NCI-H2171 treated with DMSO at 0.1 percent for 48 hours (cell line): ENCODE measurements at regions not wholly inside any gene's neighbourhood (a gene's known extent, or its start where the extent isn't known, plus 50 kb on each side); places are given as distances from the start of the nearest gene placed in this dataset.

ENCODE experiments used
- DNase-seq: peaks from one replicate; lab custom pipeline; 2025; lab: John Stamatoyannopoulos, UW

DNA sequence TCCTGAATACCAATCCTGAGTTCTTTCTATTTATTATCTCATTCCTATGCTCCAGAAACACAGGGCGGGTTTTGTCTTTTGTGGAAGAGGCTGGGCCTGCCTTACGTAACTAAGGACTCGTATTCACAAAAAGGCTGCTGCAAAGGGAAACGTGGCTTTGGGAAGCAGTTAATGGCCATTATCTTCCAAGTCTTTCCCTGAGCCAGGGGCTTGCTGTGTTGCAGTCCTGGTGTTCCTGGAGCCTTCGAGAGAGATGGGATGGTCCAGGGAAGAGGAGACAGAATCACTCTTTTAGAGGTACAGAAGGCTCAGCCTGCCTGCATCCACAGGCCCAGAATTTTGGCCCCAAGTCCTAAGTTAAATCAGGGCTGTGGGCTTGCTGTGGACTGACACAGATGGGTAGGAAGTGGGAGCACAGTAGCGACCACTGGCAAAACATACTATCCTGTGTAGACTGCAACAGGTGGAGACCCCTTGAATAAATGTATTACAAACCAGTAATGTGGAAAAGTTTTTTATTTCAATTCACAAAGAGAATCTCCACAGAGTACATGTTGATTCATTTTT lies 139.4 kb upstream of the ST6GAL2 start:
- no peak for DNase-seq

DNA sequence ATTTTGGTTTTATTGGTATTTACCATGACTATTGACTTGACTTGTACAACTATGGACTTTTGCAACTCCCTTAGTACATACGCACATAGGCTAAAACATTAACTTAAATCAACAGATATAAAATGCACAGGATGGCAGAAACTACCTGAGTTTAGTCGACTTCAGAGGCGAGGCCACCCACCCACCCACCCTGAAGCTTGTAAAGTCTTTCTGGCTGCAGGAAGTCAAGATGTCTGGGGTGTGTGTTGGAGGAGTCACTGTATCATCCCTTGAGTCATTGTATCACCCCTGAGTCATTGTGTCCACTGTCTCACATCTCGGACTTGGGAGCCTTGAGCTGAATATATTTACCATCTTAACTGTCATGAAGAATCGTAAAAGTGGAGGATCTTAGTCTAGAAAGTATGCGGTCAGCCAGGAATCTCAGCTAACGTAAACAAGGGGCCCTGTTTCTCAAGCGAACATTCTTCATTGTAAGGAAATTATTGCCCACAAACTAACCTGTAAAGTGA lies 140.0 kb upstream of the ST6GAL2 start:
- DNase-seq = no peak

DNA sequence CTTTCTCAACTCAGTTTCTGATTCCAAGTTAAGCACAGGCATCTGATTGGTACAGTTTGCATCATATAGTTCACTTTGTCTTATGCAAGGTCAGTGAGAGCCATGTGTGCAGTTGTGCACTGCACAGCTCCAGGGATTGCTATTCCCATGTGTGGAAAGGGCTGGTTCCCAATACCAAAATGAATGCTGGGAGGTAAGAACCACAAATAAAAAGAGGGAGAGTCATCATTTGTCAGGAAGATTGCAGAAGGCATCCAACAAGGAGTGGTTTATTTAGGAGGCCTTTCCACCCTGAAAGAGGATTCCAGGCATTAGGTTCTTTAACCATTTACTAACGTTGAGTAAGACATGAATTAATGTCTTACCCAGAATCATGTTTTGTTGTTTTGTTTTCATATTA lies 141.2 kb upstream of the ST6GAL2 start:
- DNase-seq = no peak

DNA sequence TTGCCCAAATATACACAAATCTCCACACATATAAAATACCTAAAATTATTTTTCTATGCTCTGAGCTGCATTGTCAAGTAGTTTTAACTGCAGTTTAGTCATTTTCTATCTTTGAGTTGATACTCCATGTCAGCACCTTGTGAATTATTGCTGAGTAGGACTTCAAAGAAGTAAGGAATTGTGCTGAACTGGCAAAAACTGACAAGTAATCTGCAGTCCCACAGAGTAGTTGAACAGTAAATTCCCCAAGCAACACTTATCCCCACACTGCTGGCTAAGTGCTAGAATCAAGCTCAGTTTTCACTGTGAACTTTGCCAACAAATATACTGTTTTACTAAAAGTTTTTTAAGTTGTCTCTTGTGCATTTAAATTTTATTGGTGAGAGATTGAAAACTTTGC lies 141.8 kb upstream of the ST6GAL2 start:
- no peak for DNase-seq

DNA sequence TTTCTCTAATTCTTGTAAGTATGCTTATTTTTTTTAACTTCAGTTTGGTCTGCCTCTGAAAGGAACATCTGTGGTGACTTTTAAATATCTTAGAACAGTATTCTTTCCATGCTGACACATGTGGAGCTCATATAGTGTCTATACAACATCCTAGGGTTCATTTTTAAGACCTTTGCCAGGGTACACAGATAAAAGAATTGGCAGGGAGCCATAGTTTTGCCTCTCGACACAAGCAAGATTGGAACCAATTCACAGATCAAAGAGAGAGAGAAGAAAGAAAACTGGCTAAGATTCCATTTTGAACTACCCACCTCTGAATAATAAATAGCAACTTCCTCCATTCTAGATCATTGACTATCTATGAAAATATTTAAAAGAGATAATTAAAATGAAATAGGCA lies 142.7 kb upstream of the ST6GAL2 start:
- peak; percentile 3 for DNase-seq

DNA sequence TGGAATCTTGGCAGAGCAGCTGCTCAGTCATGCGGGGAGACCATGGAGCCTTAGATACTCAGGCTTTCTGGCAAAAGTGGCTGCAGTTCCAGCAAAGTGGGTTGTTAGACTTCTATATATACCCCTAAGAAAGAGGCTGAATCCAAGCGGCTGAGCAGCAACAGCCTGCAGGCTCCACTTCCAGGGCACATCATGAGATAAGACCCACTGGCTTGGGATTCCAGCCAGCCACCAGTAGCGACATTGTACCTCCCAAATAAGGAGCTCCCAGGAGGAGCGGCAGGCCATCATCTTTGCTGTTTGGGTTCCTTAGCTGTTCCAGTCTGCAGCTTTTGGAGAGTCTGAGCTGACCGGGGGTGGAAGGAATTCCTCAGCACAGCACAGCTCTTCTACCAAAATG lies 150.3 kb upstream of the ST6GAL2 start:
- no peak for DNase-seq

DNA sequence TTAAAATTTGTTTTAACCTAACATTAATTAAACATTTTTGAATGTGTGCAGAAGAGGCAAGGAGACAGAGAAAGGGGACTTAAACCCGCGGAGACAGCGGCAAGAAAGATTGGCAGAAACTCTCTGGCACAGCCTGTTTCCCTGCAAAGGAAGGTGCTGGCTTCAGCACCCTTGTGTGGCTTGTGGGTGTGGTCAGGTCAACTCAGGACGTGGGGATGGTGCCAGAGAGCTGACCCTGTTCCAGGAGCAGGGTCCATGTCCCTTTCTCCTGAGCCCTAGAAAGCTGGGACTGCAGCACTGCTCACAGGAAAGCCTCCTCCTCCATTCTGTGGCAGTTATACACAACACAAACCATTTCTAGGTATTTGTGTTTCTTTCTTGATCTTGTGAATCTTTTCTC lies 176.2 kb upstream of the ST6GAL2 start:
- no peak for DNase-seq

DNA sequence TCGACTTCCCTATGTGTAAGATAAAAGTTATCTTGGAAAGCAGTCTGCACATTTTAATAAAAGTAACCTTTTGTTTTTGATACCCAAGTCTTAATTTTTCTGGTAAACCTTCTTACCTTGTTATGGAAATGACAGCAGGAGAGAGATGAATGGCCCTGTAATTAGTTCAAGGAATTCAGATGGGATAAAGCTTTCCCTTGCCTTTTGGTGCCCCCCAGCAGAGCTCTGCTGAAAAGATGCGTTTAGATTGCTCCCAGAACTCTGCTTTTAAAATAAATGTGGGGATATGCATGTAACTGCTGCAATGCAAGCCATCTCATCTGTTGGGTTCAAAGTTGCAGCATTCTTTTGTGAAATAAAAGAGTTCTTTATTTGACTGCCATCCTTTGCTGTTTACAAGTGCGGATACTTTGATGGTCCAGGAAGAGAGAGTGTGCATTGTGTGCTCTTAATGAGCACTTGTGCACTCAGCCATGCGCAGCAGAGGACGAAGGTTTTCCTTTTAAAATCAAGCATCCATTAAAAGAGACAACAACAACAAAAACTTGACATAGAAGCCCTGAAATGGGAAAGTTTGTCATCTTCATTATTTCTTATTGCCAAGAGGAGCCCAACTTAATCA lies 176.7 kb upstream of the ST6GAL2 start:
- DNase-seq = no peak

DNA sequence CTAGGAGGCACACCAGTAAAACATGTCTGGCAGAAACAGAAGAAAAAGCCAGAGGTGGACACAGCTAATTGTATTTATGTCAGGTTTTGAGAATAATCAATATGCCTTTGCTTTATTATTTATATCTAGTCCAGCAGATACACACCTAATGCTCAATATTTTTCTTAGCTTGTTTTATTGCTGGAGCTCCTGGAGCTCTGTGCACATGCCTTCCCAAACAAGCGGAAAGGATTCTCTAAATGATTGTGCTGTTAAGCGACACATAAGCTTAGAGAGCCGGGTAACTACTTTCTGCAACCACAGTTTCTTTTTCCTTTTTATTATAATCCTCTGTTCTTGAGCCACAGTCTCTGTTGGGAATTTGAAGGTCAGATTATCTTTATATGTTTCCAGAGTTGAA lies 177.3 kb upstream of the ST6GAL2 start:
- no peak for DNase-seq

DNA sequence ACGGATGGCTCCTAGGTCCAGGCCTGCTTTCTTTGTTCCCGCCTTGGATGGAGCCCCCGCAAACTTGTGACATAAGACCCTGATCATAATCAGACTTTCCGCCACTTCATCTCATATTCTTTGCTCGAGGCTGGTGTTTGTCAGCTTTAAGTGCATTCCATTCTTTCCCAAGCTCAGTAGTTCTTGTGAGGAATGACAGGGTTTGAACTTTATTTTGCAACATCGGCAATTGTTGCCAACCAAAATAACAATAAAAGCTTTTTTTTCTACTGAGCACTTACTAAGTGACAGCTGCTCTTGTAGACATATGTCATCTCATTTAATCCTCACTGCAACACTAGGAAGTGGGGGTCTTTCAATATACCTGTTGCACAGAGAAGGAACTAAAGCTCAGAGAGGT lies 178.8 kb upstream of the ST6GAL2 start:
- DNase-seq = no peak

DNA sequence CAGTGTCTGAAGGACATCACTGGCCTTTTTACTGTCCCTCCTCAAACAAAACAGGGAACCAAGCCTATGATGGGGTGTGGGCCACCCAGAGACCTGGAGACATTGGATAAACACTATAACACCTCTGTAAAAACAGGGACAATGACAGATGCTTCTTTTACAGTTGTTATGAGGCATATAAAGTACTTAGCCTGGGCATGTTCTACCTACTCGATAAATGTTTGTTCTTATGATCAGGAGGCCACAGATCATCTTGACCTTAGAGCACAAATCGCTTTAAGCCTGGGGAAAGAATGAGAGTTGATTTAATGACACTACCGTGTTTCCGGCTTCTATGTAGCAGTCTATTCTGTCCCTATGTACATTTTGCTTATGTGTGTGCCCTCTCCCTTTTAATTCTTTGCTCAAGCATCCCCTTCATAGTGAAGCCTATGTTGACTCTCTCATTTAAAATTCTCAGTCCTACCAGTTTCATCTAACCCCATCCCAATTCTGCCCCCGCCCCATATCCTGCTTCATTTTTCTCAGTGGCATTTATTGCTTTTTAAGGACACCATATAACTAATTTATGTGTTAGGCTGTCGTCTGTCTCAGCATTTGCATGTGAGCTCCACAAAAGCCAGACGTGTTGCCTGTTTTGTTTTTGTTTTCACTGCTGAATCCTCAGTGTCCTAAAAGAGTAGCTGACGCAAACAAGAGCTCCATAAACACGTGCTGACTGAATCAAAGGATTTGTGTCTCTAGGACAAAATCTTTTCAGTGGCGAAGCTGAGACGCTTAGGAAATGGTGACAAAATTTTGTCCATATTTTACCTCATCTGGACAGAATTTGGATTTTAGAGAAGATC lies 182.3 kb upstream of the ST6GAL2 start:
- DNase-seq = no peak

DNA sequence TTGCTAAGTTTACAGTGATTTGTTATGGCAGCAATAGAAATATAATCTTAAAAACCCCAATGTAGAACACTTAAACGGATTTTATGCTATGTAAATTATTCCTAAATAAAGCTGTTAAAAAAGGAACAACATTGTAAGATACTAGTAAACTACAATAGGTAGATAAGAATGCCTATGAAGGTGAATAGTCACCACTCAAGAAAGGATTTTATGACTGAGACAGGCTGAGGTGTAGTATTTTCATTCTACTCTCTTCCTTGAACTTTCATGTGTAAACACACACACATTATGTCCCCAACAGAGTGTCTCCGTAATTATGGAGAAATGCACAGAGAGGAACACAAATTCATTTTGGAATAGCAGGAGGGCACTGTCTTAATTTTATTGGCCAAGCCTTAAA lies 183.9 kb upstream of the ST6GAL2 start:
- no peak for DNase-seq

DNA sequence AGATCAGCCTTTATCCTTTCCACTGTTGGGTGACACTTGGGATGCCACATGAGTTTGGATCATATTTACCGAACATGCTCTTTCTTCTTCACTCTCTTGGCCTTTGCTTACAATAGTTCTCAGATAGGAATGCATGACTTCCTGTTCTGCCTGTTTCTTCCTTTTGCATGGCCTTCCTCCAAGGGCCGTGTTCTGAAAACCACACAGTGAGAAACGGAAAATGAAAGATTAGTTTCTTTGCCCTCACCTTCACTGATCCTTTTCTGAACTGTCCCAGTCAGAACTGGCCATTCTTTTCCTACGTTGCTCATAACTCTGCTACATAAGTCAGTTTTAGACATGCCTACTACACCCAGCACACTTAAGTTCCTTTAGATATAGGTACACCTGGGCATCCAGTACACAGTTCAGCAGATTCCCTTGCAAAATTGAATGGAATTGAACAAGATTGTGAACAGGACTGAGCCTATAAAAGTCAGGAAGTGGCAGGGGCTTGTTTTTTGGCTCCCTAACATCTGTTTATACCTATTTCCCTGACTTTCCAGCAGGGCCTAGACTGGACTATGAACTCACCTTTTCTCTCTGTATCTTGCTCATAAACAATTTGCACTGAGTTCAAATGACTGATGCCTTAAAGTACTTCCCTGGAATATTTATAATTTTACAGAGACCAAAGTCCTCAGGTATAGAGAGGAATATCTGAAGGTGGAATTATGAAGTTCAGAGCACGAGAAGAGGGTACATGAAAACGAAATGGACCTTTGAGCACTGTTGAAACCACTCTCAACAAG lies 186.4 kb upstream of the ST6GAL2 start:
- no peak for DNase-seq

DNA sequence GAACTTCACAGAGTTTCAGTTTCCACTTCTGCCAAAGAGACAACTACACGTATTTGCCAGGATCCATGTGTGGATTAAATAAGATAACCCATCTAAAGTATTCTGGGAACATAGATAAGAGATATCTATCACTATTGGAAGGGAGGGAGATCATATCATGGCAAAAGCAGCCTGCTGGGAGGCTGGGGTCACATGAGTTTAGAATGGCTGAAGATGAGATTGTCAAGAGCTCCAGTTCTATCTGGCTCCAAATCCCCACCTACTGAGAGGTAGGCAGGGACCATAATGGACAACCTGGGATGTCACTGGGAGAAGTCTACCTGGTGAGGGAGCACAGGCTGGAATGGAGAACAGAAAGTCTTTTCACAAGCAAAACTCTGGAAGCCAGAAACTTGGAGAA lies 192.6 kb upstream of the ST6GAL2 start:
- DNase-seq = no peak

DNA sequence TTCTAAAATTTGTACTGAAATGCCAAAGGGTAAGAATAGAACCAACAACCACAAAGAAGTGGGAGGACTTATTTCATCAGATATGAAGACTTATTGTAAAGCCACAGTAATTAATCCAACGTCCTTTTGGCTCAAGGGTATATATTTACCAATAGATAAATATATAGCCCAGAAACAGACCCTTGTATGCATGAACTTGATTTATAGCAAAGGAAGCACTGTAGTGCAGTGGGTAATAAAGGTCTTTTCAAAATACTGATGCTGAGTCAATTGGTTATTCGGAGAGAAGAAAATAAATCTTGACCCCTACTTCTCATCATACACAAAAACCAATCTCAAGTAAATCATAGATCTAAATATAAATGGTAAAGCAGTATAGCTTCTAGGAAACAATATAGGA lies 200.5 kb upstream of the ST6GAL2 start:
- no peak for DNase-seq

DNA sequence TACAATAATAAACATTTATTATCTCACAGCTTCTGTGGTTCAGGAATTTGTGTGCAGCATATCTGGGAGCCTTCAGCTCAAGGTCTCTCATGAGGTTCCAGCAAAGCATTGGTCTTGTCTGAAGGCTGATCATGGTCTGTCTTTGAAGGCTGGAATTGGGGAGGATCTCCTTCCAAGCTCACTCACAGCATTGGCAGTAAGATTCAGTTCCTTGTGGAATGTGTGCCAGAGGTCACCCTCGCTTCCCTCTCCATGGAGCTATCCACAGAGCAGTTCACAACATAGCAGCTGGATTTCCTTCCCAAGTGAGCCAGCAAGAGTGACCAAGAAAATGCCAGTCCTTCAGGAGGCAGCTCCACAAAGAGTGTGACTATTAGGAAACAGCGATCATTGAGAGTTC lies 202.2 kb upstream of the ST6GAL2 start:
- no peak for DNase-seq

DNA sequence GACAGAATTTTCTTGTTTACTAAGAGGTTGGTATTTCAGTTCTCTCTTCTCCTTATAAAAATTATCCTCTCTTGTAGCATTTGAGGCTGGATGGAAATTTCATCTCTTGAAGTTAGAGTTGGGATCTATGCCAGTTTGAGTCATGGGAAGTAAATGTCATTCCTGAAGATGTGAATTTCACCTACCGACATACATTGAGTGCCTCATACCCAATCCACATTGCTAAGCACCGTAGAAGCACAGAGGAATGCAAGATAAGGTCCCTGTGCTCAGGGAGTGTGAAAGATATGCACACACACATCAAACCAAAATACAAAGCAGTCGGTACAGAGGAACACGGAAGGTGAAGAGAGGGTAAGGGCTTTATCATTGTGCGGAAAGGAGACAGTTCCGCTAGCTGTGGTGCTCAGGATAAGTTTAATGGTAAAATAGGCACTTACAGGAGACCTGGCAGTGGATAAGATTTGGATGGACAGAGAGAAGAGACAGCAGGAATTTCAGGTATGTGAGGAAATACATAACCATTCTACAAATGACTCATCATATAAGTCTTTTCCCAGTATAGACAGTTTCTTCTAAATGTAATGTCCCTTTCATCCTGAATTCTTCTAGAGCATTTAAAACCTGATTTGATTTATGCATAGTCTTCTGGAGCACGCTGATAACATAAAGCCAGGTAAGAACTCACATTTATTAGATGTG lies 205.3 kb upstream of the ST6GAL2 start:
- DNase-seq = no peak

DNA sequence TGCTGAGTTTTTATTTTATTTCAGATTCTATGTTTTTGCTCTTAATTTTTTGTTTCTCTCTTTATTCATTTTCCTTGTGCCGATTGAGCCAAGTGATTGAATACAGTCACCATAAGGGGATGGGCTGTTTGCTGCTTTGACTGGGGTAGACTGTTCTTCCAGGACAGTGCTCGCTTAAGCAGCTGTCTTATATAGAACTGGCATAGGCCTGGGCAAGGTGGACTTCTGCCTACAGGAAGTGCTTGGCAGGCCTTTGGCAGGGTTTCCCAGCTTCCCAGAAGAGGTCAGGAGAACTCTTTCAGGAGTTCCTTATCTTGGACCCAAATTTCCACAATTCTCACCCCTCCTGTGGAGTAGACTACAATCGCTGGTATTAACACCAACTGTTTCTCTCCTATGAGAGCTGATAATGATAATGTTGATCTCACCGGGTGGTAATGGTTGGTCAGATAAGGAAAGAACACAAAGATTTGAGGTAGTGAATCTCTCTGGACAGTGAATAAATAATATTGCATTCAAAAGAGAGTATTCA lies 207.5 kb upstream of the ST6GAL2 start:
- DNase-seq = no peak

DNA sequence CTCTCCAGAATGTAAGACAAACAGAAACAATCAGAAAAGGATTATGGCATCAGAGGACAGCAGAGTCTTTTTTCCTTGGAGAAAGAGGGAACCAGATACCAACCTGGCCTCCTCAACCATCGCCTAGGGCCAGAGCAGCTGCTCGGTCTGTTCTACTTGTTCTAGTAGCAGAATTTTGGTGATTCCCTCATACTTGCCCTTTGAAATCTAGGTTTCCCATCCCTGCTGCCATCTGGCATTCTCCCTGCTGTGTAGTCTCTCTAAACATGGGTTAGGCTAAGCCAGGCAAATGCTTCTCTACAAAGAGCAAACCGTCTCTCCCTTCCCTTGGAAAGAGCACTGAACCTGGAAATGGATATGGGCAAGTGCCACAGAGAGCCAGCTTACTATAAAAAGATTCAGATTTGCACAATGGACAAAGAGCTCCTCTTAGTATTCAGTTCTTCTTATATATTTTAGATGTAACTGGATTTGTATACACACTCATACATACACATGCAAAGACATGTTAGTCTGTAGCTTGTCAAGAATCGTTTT lies 208.6 kb upstream of the ST6GAL2 start:
- DNase-seq = peak; percentile 65

DNA sequence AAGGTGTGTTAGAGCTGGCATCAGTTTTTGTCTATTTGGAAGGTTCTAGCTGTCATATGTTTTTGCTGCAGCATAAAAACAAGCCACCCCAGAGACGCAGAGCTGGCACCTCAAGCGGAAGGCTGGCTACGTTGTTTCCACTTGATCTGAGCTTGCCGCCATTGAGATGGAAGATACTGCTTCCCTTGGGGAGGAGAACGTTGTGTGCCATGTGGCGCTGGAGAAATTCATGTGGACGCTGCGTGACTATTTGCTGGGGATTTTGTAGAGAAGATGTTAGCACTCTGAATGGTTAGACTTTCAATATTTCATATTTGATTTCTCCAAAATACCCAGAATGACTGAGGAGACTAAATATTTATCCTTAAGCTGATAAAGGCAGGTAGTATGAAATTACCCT lies 216.2 kb upstream of the ST6GAL2 start:
- peak; percentile 38 for DNase-seq

DNA sequence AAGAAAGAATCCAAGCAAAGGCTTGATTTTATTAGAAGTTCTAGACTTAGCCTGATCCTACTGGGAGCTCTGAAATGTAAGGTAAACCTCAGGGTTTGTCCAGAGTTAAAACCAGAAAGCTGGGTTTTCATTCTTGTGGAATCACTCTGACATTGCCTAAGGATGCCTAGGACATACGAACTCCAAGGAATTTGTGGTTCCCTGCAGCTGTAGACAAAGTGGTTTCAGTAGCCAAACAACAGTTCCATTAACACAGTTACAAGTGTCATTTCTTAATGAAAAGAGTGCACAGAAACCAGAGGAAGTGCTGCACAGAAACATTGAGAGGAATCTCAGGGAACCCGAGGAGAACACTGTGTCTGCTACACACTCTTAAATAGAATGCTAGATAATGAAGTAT lies 221.4 kb upstream of the ST6GAL2 start:
- no peak for DNase-seq
